Keratinocyte (primary cell): ENCODE measurements at regions not wholly inside any gene's neighbourhood (a gene's known extent, or its start where the extent isn't known, plus 50 kb on each side); places are given as distances from the start of the nearest gene placed in this dataset.

Source experiments
- CTCF ChIP-seq, 3 experiments: IDR thresholded peaks in 1 of 3; conservative IDR thresholded peaks in 1 of 3; optimal IDR thresholded peaks in 1 of 3; 2 replicates in 2 of 3; 3 replicates in 1 of 3; pipeline versions ENCODE3 to v1.5.1; 2011; ENCODE audit warnings: low read length in 3 of 3, mild to moderate bottlenecking in 3 of 3, moderate library complexity in 2 of 3, control low read depth in 1 of 3, inconsistent platforms in 1 of 3; ENCODE audit not compliant: insufficient read depth in 2 of 3; ENCODE audit errors: extremely low read depth in 1 of 3
- EZH2 ChIP-seq: IDR thresholded peaks from one replicate; pipeline ENCODE4 v1.6.1; 2012; ENCODE audit warnings: inconsistent platforms, mild to moderate bottlenecking, low read length, moderate library complexity

DNA sequence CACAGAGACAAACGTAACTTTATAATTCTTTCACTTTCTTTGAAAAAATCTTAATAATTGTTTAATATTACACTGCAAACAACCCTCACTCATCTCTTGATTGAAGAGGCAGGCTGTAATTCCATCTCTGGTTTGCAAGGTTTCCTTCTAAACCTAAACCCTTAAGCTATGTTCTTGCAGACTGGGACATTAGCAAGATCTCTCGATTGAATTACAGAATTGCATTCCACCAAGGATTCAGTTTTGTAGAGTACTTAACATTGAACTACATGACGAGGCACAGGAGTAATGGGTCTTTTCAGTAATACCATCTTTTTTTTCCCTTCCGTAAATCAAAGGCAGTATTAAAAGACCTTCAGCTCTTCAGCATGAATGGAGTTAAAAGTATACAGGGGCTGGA lies 111.6 kb upstream of the EEF1E1 start:
- no peak for TF ChIP-seq CTCF (optimal IDR thresholded peaks at IDR 0.05 in 1 of 3, IDR thresholded peaks at IDR 0.05 in 1 of 3, conservative IDR thresholded peaks at IDR 0.05 in 1 of 3; ENCODE audit: extremely low read depth in 1 of 3, insufficient read depth in 2 of 3, low read length in 3 of 3)
- no peak for TF ChIP-seq EZH2
